Loucy (cell line): ENCODE measurements at regions not wholly inside any gene's neighbourhood (a gene's known extent, or its start where the extent isn't known, plus 50 kb on each side); places are given as distances from the start of the nearest gene placed in this dataset.

Experiments used
- H2AFZ ChIP-seq: fragments of 200-600 bp; sonication (generic); 2 replicates; pipeline ENCODE4 v1.6.0; 2016; ENCODE audit warnings: antibody characterized with exemption, mild to moderate bottlenecking, low read length, moderate library complexity
- H3F3A ChIP-seq: fragments of 200-600 bp; 2 replicates; pipeline ENCODE4 v1.6.0; 2016; ENCODE audit warnings: antibody characterized with exemption, low read depth, mild to moderate bottlenecking
- H3K27me3 ChIP-seq: fragments of 200-600 bp; sonication (generic); 2 replicates; pipeline ENCODE4 v1.6.1; 2014; ENCODE audit warnings: low read length, mild to moderate bottlenecking; ENCODE audit not compliant: insufficient read depth, poor library complexity, severe bottlenecking
- H3K36me3 ChIP-seq: fragments of 200-600 bp; sonication (generic); 2 replicates; pipeline ENCODE4 v1.6.1; 2016; ENCODE audit warnings: low read length; ENCODE audit not compliant: insufficient read depth
- H3K4me1 ChIP-seq: fragments of 200-600 bp; sonication (generic); 2 replicates; pipeline ENCODE4 v1.5.1; 2014; ENCODE audit warnings: low read length, mild to moderate bottlenecking; ENCODE audit not compliant: insufficient read depth, poor library complexity, severe bottlenecking
- H3K4me2 ChIP-seq: fragments of 200-600 bp; sonication (generic); 2 replicates; pipeline ENCODE4 v1.6.0; 2014; ENCODE audit warnings: antibody characterized with exemption, low read length, low read depth, mild to moderate bottlenecking; ENCODE audit not compliant: poor library complexity, severe bottlenecking
- H3K4me3 ChIP-seq: fragments of 200-600 bp; sonication (generic); 2 replicates; pipeline ENCODE4 v1.5.1; 2014; ENCODE audit warnings: low read length, mild to moderate bottlenecking, mixed read lengths; ENCODE audit not compliant: poor library complexity, severe bottlenecking
- H3K79me2 ChIP-seq: fragments of 200-600 bp; sonication (generic); 2 replicates; pipeline ENCODE4 v1.6.1; 2014; ENCODE audit warnings: low read length; ENCODE audit not compliant: insufficient read depth
- H3K9ac ChIP-seq: fragments of 200-600 bp; sonication (generic); 2 replicates; pipeline ENCODE4 v1.6.0; 2014; ENCODE audit warnings: mild to moderate bottlenecking, low read depth, low read length, moderate library complexity; ENCODE audit not compliant: poor library complexity, severe bottlenecking
- H3K9me2 ChIP-seq: fragments of 200-600 bp; sonication (generic); replicated peaks from 2 replicates; pipeline ENCODE4 v1.6.1; 2016; ENCODE audit warnings: low read depth, low read length, mixed read lengths
- H3K9me3 ChIP-seq: fragments of 200-600 bp; sonication (generic); 2 replicates; pipeline ENCODE4 v1.6.1; 2014; ENCODE audit warnings: mild to moderate bottlenecking, antibody characterized with exemption, low read length, low read depth; ENCODE audit not compliant: insufficient read depth
- H4K20me1 ChIP-seq: fragments of 200-600 bp; sonication (generic); 2 replicates; pipeline ENCODE4 v1.6.0; 2014; ENCODE audit warnings: antibody characterized with exemption, low read length, mild to moderate bottlenecking; ENCODE audit not compliant: insufficient read depth, poor library complexity, severe bottlenecking
- EZH2phosphoT487 ChIP-seq: fragments of 200-600 bp; IDR thresholded peaks from 2 replicates; pipeline ENCODE4 v1.6.1; 2018; ENCODE audit warnings: antibody characterized with exemption, mild to moderate bottlenecking, moderate library complexity, borderline replicate concordance
- TF ChIP-seq, protein P1 (sequence below): fragments of 200-600 bp; sonication (generic); conservative IDR thresholded peaks from 2 replicates; pipeline ENCODE4 v1.5.1; 2014; ENCODE audit warnings: mild to moderate bottlenecking, antibody characterized with exemption, low read length

DNA sequence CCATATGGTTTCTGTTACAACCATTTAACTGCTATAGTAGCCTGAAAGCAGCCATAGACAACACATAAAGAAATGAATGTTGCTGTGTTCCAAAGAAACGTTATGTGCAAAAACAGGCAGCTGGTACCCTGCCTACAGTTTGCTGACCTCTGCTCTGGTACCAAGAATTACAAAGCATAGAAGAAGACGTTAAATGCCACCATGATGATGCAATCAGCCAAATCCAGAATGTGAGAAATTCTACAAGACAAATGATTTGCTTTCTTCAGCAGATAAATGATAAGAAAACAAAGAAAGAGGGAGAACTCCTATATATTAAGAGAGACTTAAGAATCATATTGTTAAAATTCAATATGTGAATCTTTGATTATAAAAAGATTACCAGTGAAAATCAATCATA, 97.8 kb upstream of the PDE4B start:
- TF ChIP-seq EZH2phosphoT487: no peak
- TF ChIP-seq, protein P1, sequence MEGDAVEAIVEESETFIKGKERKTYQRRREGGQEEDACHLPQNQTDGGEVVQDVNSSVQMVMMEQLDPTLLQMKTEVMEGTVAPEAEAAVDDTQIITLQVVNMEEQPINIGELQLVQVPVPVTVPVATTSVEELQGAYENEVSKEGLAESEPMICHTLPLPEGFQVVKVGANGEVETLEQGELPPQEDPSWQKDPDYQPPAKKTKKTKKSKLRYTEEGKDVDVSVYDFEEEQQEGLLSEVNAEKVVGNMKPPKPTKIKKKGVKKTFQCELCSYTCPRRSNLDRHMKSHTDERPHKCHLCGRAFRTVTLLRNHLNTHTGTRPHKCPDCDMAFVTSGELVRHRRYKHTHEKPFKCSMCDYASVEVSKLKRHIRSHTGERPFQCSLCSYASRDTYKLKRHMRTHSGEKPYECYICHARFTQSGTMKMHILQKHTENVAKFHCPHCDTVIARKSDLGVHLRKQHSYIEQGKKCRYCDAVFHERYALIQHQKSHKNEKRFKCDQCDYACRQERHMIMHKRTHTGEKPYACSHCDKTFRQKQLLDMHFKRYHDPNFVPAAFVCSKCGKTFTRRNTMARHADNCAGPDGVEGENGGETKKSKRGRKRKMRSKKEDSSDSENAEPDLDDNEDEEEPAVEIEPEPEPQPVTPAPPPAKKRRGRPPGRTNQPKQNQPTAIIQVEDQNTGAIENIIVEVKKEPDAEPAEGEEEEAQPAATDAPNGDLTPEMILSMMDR: no peak
- peaks cover 28% of the 10 kb centered on the region for H3K4me1 ChIP-seq
- H3K27me3 ChIP-seq: no peaks in the 10 kb centered on the region
- no peak overlapping the region for H3K4me3 ChIP-seq
- no peaks in the 10 kb centered on the region for H3K9me2 ChIP-seq
- no peaks in the 10 kb centered on the region for H3F3A ChIP-seq
- H4K20me1 ChIP-seq: no peaks in the 10 kb centered on the region
- no peaks in the 10 kb centered on the region for H3K79me2 ChIP-seq
- H3K9ac ChIP-seq: no peak overlapping the region
- no peak overlapping the region for H3K4me2 ChIP-seq
- no peaks in the 10 kb centered on the region for H3K9me3 ChIP-seq
- no peaks in the 10 kb centered on the region for H3K36me3 ChIP-seq
- H2AFZ ChIP-seq: no peak overlapping the region

DNA sequence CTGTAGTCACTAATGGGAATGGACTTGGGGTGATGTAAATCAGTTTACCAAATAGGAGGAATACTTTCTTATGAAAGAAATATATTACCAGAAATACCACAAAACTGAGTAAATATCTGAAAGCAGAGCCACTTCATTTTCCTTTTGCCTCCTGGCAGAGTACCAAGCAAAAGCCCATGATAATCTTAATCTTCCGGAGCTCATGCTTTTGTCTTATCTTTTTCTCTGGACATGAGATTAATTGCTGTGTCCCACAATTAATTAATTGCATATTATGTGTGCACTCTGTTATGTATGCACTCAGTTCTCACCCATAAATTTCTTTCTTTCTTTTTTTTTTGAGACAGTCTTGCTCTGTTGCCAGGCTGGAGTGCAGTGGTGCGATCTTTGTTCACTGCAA, 94.1 kb upstream of the PDE4B start:
- H3K4me1 ChIP-seq: peaks cover 7% of the 10 kb centered on the region
- no peaks in the 10 kb centered on the region for H3K9me2 ChIP-seq
- H3K27me3 ChIP-seq: no peaks in the 10 kb centered on the region
- no peaks in the 10 kb centered on the region for H4K20me1 ChIP-seq
- no peak overlapping the region for H3K9ac ChIP-seq
- no peaks in the 10 kb centered on the region for H3F3A ChIP-seq
- no peak overlapping the region for H3K4me3 ChIP-seq
- no peaks in the 10 kb centered on the region for H3K36me3 ChIP-seq
- H3K79me2 ChIP-seq: no peaks in the 10 kb centered on the region
- no peak for TF ChIP-seq EZH2phosphoT487
- TF ChIP-seq, protein P1: no peak
- no peak overlapping the region for H2AFZ ChIP-seq
- no peaks in the 10 kb centered on the region for H3K9me3 ChIP-seq
- no peak overlapping the region for H3K4me2 ChIP-seq

DNA sequence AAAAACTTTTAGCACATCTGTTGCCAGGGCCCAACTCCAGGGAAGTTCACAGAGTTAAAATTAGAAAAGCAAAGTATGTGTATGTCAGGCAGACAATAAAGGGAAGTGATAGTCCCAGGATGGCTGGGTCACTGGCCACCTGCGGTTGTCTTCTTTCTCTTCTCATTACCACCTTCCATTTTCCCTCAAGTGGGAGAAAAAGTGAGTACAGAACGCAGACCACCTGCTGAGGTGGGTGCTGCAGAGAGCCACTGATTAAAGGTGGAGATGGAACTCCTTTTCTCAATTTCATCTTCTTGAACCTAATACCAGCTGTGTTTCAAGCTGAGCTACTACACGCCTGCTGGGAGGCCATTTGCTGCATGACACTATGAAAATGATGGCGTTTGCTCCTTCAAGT, 88.8 kb upstream of the PDE4B start:
- Histone ChIP-seq H3K27me3 (no peaks in the 10 kb centered on the region), H3K4me1 (peaks cover 4% of the 10 kb centered on the region), H3K9ac (no peak overlapping the region), H3K4me3 (no peak overlapping the region), H3F3A (no peaks in the 10 kb centered on the region), H3K36me3 (no peaks in the 10 kb centered on the region), H3K79me2 (no peaks in the 10 kb centered on the region), H3K4me2 (no peak overlapping the region), H3K9me3 (no peaks in the 10 kb centered on the region), H3K9me2 (no peaks in the 10 kb centered on the region), H2AFZ (peak overlapping the region; percentile 61), H4K20me1 (no peaks in the 10 kb centered on the region)
- no peak for TF ChIP-seq EZH2phosphoT487

DNA sequence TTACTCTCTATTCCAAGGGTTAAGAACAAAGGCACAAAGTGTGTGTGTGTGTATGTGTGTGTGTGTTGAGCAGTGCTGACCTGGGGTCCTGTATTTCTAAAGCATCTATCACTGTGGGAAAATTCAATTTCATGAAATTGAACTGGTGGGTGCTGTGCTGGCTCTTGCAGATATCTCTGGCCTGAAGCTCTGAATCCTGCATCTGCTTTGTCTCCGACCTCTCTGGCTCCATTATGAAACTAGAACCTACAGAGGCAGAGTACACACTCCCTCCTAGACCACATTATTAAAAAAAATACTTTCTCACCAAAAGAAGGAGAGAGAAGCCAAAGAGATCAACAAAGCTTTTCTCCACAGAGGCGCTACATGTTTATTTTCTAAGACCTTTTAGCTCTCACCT, 88.4 kb upstream of the PDE4B start:
- H3K79me2 ChIP-seq: no peaks in the 10 kb centered on the region
- TF ChIP-seq, protein P1: no peak
- no peak for TF ChIP-seq EZH2phosphoT487
- no peaks in the 10 kb centered on the region for H3K27me3 ChIP-seq
- H3K9ac ChIP-seq: no peak overlapping the region
- no peak overlapping the region for H3K4me3 ChIP-seq
- no peaks in the 10 kb centered on the region for H3K9me3 ChIP-seq
- H3K9me2 ChIP-seq: no peaks in the 10 kb centered on the region
- peak overlapping the region; percentile 61 for H2AFZ ChIP-seq
- H3K4me2 ChIP-seq: no peak overlapping the region
- no peaks in the 10 kb centered on the region for H4K20me1 ChIP-seq
- H3K36me3 ChIP-seq: no peaks in the 10 kb centered on the region
- H3K4me1 ChIP-seq: peaks cover 4% of the 10 kb centered on the region
- H3F3A ChIP-seq: 0 out of 2 replicates have a peak, but pooled peaks cover under 1% of the 10 kb centered on the region
